A673 (cell line): ENCODE measurements at regions not wholly inside any gene's neighbourhood (a gene's known extent, or its start where the extent isn't known, plus 50 kb on each side); places are given as distances from the start of the nearest gene placed in this dataset.

ENCODE experiments used
- BruUV-seq: library from RNA; stranded (reverse); fragments of 400-500 nt; replicated peaks from 2 replicates; lab custom pipeline; 2021; lab: Mats Ljungman, UMichigan
- CTCF ChIA-PET: fragments of 300-600 bp; sonication (Branson Sonifier 250); formaldehyde crosslinking; loops from one replicate; lab custom pipeline; 2022; ENCODE audit warnings: antibody characterized with exemption; lab: Charles Lee
- POLR2A ChIA-PET: fragments of 300-600 bp; sonication (Branson Sonifier 250); formaldehyde crosslinking; loops from one replicate; lab custom pipeline; 2022; ENCODE audit warnings: antibody characterized with exemption; ENCODE audit not compliant: low non-redundant PET; lab: Charles Lee
- DNase-seq: peaks from one replicate; pipeline ENCODE4 v3.0.0-alpha.2; 2015; ENCODE audit warnings: low spot score
- H3K27ac ChIP-seq: fragments of 200-600 bp; sonication (generic); 2 replicates; pipeline ENCODE4 v1.5.1; 2016; ENCODE audit warnings: mixed run types, low read depth, mild to moderate bottlenecking, mixed read lengths, antibody characterized with exemption, low read length; ENCODE audit not compliant: poor library complexity, severe bottlenecking
- H3K27me3 ChIP-seq: fragments of 200-600 bp; sonication (generic); replicated peaks from 2 replicates; pipeline ENCODE4 v1.6.1; 2017; ENCODE audit warnings: mixed run types, low read depth, mild to moderate bottlenecking, mixed read lengths, antibody characterized with exemption, low read length; ENCODE audit not compliant: insufficient read depth, poor library complexity
- H3K36me3 ChIP-seq: fragments of 200-600 bp; sonication (generic); 2 replicates; pipeline ENCODE4 v1.6.1; 2016; ENCODE audit warnings: mixed run types, mild to moderate bottlenecking, mixed read lengths, antibody characterized with exemption, low read length; ENCODE audit not compliant: insufficient read depth, poor library complexity, severe bottlenecking
- H3K4me1 ChIP-seq: fragments of 200-600 bp; sonication (generic); 2 replicates; pipeline ENCODE4 v1.6.1; 2017; ENCODE audit warnings: mixed run types, mild to moderate bottlenecking, mixed read lengths, antibody characterized with exemption, low read length; ENCODE audit not compliant: insufficient read depth, poor library complexity, severe bottlenecking
- H3K4me3 ChIP-seq: fragments of 200-600 bp; sonication (generic); 2 replicates; pipeline ENCODE4 v1.5.1; 2016; ENCODE audit warnings: low read depth, mixed run types, mild to moderate bottlenecking, mixed read lengths, low read length; ENCODE audit not compliant: poor library complexity, severe bottlenecking
- H3K9me3 ChIP-seq: fragments of 200-600 bp; sonication (generic); 2 replicates; pipeline ENCODE4 v1.6.1; 2016; ENCODE audit warnings: mixed run types, low read depth, mild to moderate bottlenecking, mixed read lengths, antibody characterized with exemption, low read length; ENCODE audit not compliant: poor library complexity, severe bottlenecking
- EZH2 ChIP-seq: fragments of 200-600 bp; sonication (generic); IDR thresholded peaks from 2 replicates; pipeline ENCODE4 v1.6.1; 2017; ENCODE audit warnings: borderline replicate concordance, low read depth, mild to moderate bottlenecking, mixed read lengths, antibody characterized with exemption, low read length; ENCODE audit not compliant: poor library complexity, severe bottlenecking
- intact Hi-C: fragments of 100-400 bp; cut with micrococcal nuclease; formaldehyde crosslinking; loops from one replicate; pipeline ENCODE4 v1.10.0; 2022; ENCODE audit not compliant: unreplicated experiment
- TF ChIP-seq, protein P1 (sequence below): fragments of 300-800, 200-600 bp; sonication (generic); conservative IDR thresholded peaks from 2 replicates; pipeline ENCODE4 v1.5.1; 2017; ENCODE audit warnings: low read depth, mild to moderate bottlenecking, antibody characterized with exemption, low read length, moderate library complexity, mixed read lengths

DNA sequence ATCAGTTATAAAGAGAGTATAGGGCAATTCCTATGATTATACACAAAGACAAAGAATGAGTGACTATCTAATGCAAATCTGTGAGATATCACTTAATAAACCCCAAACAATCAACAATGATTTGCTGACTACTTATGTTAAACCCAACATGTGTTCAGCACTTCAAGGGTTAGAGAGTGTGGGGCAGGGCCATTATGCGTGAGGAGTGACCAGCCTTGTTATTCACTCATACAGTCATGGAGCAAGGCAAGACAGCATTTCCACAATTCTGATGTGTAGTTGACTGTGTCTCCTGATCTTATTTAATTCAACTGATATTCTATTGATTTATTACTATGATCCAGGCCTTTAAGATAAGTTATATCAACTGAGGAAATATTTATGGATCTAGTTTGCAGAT, 251.7 kb downstream of the CYRIA start:
- Histone ChIP-seq H3K27me3 (peaks cover 16% of the 10 kb centered on the region), H3K9me3 (no peaks in the 10 kb centered on the region), H3K4me3 (no peak overlapping the region), H3K27ac (no peak overlapping the region), H3K36me3 (no peaks in the 10 kb centered on the region), H3K4me1 (no peaks in the 10 kb centered on the region)
- no peak for DNase-seq
- ChIA-PET POLR2A (no interaction called here), CTCF (no interaction called here)
- TF ChIP-seq, protein P1, sequence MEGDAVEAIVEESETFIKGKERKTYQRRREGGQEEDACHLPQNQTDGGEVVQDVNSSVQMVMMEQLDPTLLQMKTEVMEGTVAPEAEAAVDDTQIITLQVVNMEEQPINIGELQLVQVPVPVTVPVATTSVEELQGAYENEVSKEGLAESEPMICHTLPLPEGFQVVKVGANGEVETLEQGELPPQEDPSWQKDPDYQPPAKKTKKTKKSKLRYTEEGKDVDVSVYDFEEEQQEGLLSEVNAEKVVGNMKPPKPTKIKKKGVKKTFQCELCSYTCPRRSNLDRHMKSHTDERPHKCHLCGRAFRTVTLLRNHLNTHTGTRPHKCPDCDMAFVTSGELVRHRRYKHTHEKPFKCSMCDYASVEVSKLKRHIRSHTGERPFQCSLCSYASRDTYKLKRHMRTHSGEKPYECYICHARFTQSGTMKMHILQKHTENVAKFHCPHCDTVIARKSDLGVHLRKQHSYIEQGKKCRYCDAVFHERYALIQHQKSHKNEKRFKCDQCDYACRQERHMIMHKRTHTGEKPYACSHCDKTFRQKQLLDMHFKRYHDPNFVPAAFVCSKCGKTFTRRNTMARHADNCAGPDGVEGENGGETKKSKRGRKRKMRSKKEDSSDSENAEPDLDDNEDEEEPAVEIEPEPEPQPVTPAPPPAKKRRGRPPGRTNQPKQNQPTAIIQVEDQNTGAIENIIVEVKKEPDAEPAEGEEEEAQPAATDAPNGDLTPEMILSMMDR: no peak
- no peak for TF ChIP-seq EZH2
- intact Hi-C loops: no loop called here
- BruUV-seq: no TSS peak

DNA sequence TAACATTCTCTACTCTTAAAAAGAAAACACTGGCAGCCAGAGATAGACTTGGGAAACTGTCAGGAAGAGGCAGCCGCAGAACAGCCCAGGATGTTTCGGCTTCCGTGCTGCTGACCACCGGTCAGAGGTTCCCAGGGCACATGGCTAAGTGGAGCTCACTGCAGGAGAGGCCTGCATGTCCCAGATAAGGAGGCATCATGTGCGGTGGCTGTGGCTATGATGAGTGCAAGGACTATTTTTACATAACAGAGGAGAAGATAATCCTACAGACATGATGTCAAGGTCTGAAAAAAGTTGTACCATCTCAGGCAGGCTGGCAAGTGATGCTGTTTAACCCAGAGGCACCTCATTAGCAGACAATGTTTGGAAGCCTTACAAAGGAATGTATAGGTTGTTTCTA, 252.3 kb downstream of the CYRIA start:
- intact Hi-C loops: no loop called here
- CTCF ChIA-PET: no interaction called here
- Histone ChIP-seq H3K9me3 (no peaks in the 10 kb centered on the region), H3K27ac (no peak overlapping the region), H3K4me3 (no peak overlapping the region), H3K4me1 (no peaks in the 10 kb centered on the region), H3K27me3 (peaks cover 16% of the 10 kb centered on the region), H3K36me3 (no peaks in the 10 kb centered on the region)
- POLR2A ChIA-PET: no interaction called here
- BruUV-seq: no TSS peak
- DNase-seq: no peak
- TF ChIP-seq EZH2: no peak
- TF ChIP-seq, protein P1: no peak

DNA sequence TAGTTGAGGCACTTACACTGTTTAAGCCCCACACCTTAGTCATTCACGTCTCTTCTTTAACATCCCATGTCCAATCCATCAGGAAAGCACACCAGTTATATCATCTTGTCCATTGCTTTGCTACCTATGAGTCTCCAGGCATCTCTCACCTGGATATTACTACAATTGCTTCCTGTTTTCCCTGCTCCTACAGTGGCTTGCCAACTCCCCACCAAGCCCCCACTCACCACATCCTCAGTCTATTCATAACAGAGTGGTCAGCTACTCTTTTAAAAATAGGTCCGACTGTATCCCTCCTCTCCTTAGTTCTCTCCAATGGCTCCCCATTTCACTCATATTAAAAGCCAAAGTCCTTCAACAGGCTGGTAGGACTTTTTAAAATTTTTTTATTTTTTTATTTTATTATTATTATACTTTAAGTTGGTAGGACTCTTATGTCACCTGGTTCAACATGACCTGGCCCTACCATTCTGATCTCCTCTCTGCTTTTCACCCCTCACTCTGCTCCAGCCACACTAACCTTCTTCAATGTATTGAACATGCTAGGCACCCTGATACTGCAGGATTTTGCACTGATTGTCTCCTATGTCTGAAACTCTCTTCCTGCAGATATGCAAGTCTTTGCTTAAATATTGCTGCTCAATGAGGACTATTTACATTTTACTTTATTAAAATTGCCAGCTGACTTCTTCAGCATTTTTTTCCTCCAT, 253.2 kb downstream of the CYRIA start:
- ChIA-PET POLR2A (no interaction called here), CTCF (no interaction called here)
- H3K9me3 ChIP-seq: no peaks in the 10 kb centered on the region
- H3K27ac ChIP-seq: no peak overlapping the region
- no peaks in the 10 kb centered on the region for H3K36me3 ChIP-seq
- intact Hi-C loops: no loop called here
- H3K4me3 ChIP-seq: no peak overlapping the region
- no peak for DNase-seq
- TF ChIP-seq, protein P1: no peak
- no peak for TF ChIP-seq EZH2
- no peaks in the 10 kb centered on the region for H3K4me1 ChIP-seq
- BruUV-seq: no TSS peak
- peaks cover 10% of the 10 kb centered on the region for H3K27me3 ChIP-seq
